ENCODE measurements at regions not wholly inside any gene's neighbourhood (a gene's known extent, or its start where the extent isn't known, plus 50 kb on each side); places are given as distances from the start of the nearest gene placed in this dataset.

- TF ChIP-seq CTCF (IDR thresholded peaks at IDR 0.05; ENCODE audit: control insufficient read depth, insufficient read depth, low read depth, low read length, missing control alignments) = no peak
- DNase-seq (ENCODE audit: low read depth) = no peak
- H3K4me3 ChIP-seq (ENCODE audit: control insufficient read depth, low read depth, low read length) = no peak overlapping the region
Observed at GRCh38 chr3:69438476-69438875, 52.6 kb upstream of the FRMD4B start.

DNA sequence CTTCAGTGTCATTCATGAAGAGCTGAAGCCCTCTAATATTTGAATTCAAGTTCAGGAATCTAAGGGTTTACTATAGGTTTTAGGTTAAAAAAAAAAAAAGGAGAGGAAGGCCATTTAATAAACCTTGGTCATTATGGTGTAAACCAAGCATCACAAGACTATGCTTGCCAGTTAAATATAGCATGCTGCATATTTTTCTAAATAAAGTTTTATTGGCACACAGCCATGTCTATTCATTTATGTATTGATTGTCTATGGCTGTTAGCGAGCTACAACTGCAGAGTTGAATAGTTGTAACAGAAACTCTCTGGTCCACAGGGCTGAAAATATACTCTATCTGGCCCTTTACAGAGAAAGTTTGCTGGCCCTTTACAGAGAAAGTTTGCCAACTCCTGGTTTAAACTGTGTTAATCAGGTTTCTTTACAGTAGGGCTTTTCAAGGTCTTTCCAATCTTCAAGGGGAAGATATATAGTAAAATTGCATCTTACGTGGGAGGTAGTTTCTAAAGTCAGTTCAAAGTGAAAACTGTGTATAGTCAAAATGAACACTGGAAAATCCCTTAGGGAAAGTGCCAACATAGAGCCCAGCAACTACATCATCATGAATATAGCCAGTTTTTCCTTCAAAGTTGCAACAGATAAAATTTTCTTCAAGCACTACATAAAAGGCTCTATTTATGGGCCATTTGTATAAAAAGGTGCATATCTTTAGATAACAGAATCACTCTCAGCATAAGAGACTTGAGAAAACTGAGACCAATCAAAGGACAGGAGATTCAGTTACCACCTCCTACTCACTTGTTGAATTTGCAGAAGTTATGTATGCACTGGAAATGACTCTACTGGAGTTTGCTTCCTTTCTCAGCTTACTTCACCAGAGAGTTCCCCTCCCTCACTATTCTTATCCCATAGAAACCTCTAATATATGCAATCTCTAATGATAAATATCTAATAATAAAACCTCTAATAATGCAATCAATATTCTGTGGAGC is 49.7 kb upstream of the FRMD4B start:
- DNase-seq (ENCODE audit: low read depth) = no peak
- no peak for TF ChIP-seq CTCF (IDR thresholded peaks at IDR 0.05; ENCODE audit: control insufficient read depth, insufficient read depth, low read depth, low read length, missing control alignments)
- no peak overlapping the region for H3K4me3 ChIP-seq (ENCODE audit: control insufficient read depth, low read depth, low read length)

Data from AG09309 (cell line).